PC-3 (cell line): ENCODE measurements at regions not wholly inside any gene's neighbourhood (a gene's known extent, or its start where the extent isn't known, plus 50 kb on each side); places are given as distances from the start of the nearest gene placed in this dataset.

ENCODE experiments used
- ATAC-seq: fragments of 200-7000 bp; cut with Tn5 transposase; 2 replicates; pipeline ENCODE4 v1.9.1; 2020; ENCODE audit warnings: mild to moderate bottlenecking, moderate library complexity
- BruUV-seq: library from RNA; stranded (reverse); fragments of 400-500 nt; replicated peaks from 2 replicates; lab custom pipeline; 2021; lab: Mats Ljungman, UMichigan
- CTCF ChIA-PET: fragments of 300-600 bp; sonication (Branson Sonifier 250); formaldehyde crosslinking; loops from one replicate; lab custom pipeline; 2022; ENCODE audit warnings: antibody characterized with exemption; lab: Charles Lee
- POLR2A ChIA-PET: fragments of 300-600 bp; sonication (Branson Sonifier 250); formaldehyde crosslinking; loops from one replicate; lab custom pipeline; 2022; ENCODE audit warnings: antibody characterized with exemption; ENCODE audit not compliant: unreplicated experiment; lab: Charles Lee
- DNase-seq: peaks from one replicate; pipeline ENCODE4 v3.0.0-alpha.2; 2015
- H2AFZ ChIP-seq: fragments of 300-600 bp; sonication (generic); 2 replicates; pipeline ENCODE4 v1.6.0; 2016; ENCODE audit warnings: antibody characterized with exemption, low read length
- H3F3A ChIP-seq: fragments of 300-600 bp; sonication (generic); one replicate; pipeline ENCODE4 v1.6.0; 2017; ENCODE audit warnings: antibody characterized with exemption, low read length, control low read depth, mild to moderate bottlenecking; ENCODE audit not compliant: unreplicated experiment
- H3K27ac ChIP-seq: fragments of 300-600 bp; sonication (generic); 2 replicates; pipeline ENCODE4 v1.5.1; 2016; ENCODE audit warnings: mild to moderate bottlenecking, low read length
- H3K27me3 ChIP-seq: fragments of 300-600 bp; sonication (generic); 2 replicates; pipeline ENCODE4 v1.6.1; 2016; ENCODE audit warnings: low read length, mixed read lengths
- H3K36me3 ChIP-seq: fragments of 300-600 bp; sonication (generic); 2 replicates; pipeline ENCODE4 v1.6.1; 2016; ENCODE audit warnings: low read depth, mixed run types, low read length, mixed read lengths
- H3K4me1 ChIP-seq: fragments of 300-600 bp; sonication (generic); 2 replicates; pipeline ENCODE4 v1.5.1; 2016; ENCODE audit warnings: low read length; ENCODE audit not compliant: insufficient read depth
- H3K4me2 ChIP-seq: fragments of 300-600 bp; sonication (generic); 2 replicates; pipeline ENCODE4 v1.6.0; 2016; ENCODE audit warnings: low read length
- H3K4me3 ChIP-seq: fragments of 300-600 bp; sonication (generic); 2 replicates; pipeline ENCODE4 v1.5.1; 2016; ENCODE audit warnings: mild to moderate bottlenecking, low read length, mixed read lengths
- H3K79me2 ChIP-seq: fragments of 300-600 bp; sonication (generic); 2 replicates; pipeline ENCODE4 v1.6.1; 2017; ENCODE audit warnings: low read length, mixed read lengths
- H3K9ac ChIP-seq: fragments of 300-600 bp; sonication (generic); 2 replicates; pipeline ENCODE4 v1.6.0; 2016; ENCODE audit warnings: mild to moderate bottlenecking, low read length
- H3K9me2 ChIP-seq: fragments of 300-600 bp; sonication (generic); replicated peaks from 2 replicates; pipeline ENCODE4 v1.6.1; 2016; ENCODE audit warnings: mixed run types, low read length, mixed read lengths
- H3K9me3 ChIP-seq: fragments of 300-600 bp; sonication (generic); 2 replicates; pipeline ENCODE4 v1.6.1; 2016; ENCODE audit warnings: low read length, mixed read lengths
- H4K20me1 ChIP-seq: fragments of 300-600 bp; sonication (generic); 2 replicates; pipeline ENCODE4 v1.6.1; 2016; ENCODE audit warnings: low read length, mixed read lengths
- EZH2 ChIP-seq: fragments of 300-600 bp; sonication (generic); IDR thresholded peaks from one replicate; pipeline ENCODE4 v1.6.1; 2017; ENCODE audit warnings: antibody characterized with exemption, mild to moderate bottlenecking, low read length; ENCODE audit not compliant: unreplicated experiment
- EZH2phosphoT487 ChIP-seq: fragments of 300-600 bp; sonication (generic); IDR thresholded peaks from 2 replicates; pipeline ENCODE4 v1.6.1; 2018; ENCODE audit warnings: mild to moderate bottlenecking, antibody characterized with exemption, low read length, borderline replicate concordance
- intact Hi-C: fragments of 100-400 bp; cut with micrococcal nuclease; formaldehyde crosslinking; loops from 2 replicates; pipeline ENCODE4 v1.9.0; 2023
- TF ChIP-seq, protein P1 (sequence below): fragments of 300-600 bp; sonication (generic); conservative IDR thresholded peaks from 2 replicates; pipeline ENCODE4 v1.5.1; 2017; ENCODE audit warnings: antibody characterized with exemption, low read depth, mild to moderate bottlenecking, low read length

- DNase-seq = no peak
- Histone ChIP-seq H3K4me1 (no peaks in the 10 kb centered on the region), H4K20me1 (no peaks in the 10 kb centered on the region), H3K9me2 (no peaks in the 10 kb centered on the region), H3K27ac (no peak overlapping the region), H3K27me3 (0 out of 2 replicates have a peak, but pooled peaks cover 4% of the 10 kb centered on the region), H3K9me3 (no peaks in the 10 kb centered on the region), H2AFZ (no peak overlapping the region), H3K4me2 (no peak overlapping the region), H3K9ac (no peak overlapping the region), H3K36me3 (no peaks in the 10 kb centered on the region), H3F3A (no peaks in the 10 kb centered on the region), H3K4me3 (no peak overlapping the region), H3K79me2 (no peaks in the 10 kb centered on the region)
- ChIA-PET CTCF (no interaction called here), POLR2A (no interaction called here)
- ATAC-seq = no peak
- BruUV-seq = no TSS peak
- intact Hi-C loops = no loop called here
- TF ChIP-seq EZH2 (no peak), EZH2phosphoT487 (no peak)
- TF ChIP-seq, protein P1, sequence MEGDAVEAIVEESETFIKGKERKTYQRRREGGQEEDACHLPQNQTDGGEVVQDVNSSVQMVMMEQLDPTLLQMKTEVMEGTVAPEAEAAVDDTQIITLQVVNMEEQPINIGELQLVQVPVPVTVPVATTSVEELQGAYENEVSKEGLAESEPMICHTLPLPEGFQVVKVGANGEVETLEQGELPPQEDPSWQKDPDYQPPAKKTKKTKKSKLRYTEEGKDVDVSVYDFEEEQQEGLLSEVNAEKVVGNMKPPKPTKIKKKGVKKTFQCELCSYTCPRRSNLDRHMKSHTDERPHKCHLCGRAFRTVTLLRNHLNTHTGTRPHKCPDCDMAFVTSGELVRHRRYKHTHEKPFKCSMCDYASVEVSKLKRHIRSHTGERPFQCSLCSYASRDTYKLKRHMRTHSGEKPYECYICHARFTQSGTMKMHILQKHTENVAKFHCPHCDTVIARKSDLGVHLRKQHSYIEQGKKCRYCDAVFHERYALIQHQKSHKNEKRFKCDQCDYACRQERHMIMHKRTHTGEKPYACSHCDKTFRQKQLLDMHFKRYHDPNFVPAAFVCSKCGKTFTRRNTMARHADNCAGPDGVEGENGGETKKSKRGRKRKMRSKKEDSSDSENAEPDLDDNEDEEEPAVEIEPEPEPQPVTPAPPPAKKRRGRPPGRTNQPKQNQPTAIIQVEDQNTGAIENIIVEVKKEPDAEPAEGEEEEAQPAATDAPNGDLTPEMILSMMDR = no peak
These were observed 530.6 kb downstream of the MN1 start for GRCh38 chr22:27270818-27271510.

- Histone ChIP-seq H3K27ac (no peak overlapping the region), H2AFZ (no peak overlapping the region), H3K4me1 (no peaks in the 10 kb centered on the region), H3K9me2 (no peaks in the 10 kb centered on the region), H3K9me3 (no peaks in the 10 kb centered on the region), H3K36me3 (no peaks in the 10 kb centered on the region), H3K9ac (no peak overlapping the region), H3K4me3 (no peak overlapping the region), H3K27me3 (0 out of 2 replicates have a peak, but pooled peaks cover 4% of the 10 kb centered on the region), H3K4me2 (no peak overlapping the region), H4K20me1 (no peaks in the 10 kb centered on the region), H3K79me2 (no peaks in the 10 kb centered on the region), H3F3A (no peaks in the 10 kb centered on the region)
- ATAC-seq = no peak
- BruUV-seq = no TSS peak
- DNase-seq = no peak
- ChIA-PET CTCF (no interaction called here), POLR2A (no interaction called here)
- intact Hi-C loops = no loop called here
- TF ChIP-seq EZH2 = no peak
- no peak for TF ChIP-seq EZH2phosphoT487
- TF ChIP-seq, protein P1 = no peak
These were observed 528.1 kb downstream of the MN1 start for GRCh38 chr22:27273436-27273835.

DNA sequence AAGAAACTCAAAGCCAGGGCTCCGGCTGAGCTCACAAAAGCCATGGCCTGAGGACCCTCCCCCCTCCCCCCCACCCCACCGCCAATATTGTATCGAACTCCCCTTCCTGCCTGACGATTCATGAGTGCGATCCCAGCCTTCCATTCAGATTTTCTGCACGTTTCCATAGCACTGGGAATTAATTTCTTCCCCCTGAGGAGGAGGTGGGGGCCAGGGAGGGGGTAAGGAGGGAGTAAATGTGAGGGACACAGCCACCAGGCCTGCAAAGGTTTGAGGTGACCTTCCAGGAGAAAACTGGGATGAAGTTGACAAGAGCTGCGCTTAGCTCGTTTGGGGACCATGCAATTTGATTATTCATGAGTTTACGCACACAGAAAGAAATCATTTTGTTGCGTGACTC lies 527.7 kb downstream of the MN1 start:
- Histone ChIP-seq H3K9ac (no peak overlapping the region), H4K20me1 (no peaks in the 10 kb centered on the region), H3F3A (no peaks in the 10 kb centered on the region), H3K4me1 (no peaks in the 10 kb centered on the region), H3K4me2 (no peak overlapping the region), H2AFZ (no peak overlapping the region), H3K79me2 (no peaks in the 10 kb centered on the region), H3K27me3 (0 out of 2 replicates have a peak, but pooled peaks cover 4% of the 10 kb centered on the region), H3K9me2 (no peaks in the 10 kb centered on the region), H3K27ac (no peak overlapping the region), H3K9me3 (no peaks in the 10 kb centered on the region), H3K4me3 (no peak overlapping the region), H3K36me3 (no peaks in the 10 kb centered on the region)
- ATAC-seq (no peak), DNase-seq (no peak)
- TF ChIP-seq, protein P1 = no peak
- TF ChIP-seq EZH2 = no peak
- no peak for TF ChIP-seq EZH2phosphoT487
- intact Hi-C loops = no loop called here
- POLR2A ChIA-PET = no interaction called here
- no TSS peak for BruUV-seq
- CTCF ChIA-PET = no interaction called here
